ENCODE measurements at regions not wholly inside any gene's neighbourhood (a gene's known extent, or its start where the extent isn't known, plus 50 kb on each side); places are given as distances from the start of the nearest gene placed in this dataset.

DNA sequence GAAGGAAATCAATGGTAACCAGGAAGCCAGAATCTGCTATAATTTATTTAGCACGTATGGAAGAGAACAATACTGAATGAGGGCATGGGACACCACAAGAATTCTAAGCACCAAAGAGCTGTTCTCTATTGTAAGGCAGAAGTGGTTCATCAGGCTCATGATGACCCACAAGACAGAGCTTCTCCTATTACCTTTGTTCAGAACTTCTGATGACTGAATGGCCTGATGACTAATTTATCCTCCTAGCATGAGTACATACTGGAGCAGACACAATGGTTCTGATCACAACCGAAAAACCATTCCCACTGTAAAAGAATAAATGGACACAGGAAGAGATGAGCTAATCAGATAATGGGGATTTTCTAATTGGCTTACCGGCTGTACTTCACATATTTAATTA lies 329.8 kb upstream of the PDE4D start:
- H3K27ac ChIP-seq: no peak overlapping the region
- no peak for TF ChIP-seq ZFX (IDR thresholded peaks at IDR 0.05; ENCODE audit: borderline replicate concordance)
- TF ChIP-seq, protein P1, sequence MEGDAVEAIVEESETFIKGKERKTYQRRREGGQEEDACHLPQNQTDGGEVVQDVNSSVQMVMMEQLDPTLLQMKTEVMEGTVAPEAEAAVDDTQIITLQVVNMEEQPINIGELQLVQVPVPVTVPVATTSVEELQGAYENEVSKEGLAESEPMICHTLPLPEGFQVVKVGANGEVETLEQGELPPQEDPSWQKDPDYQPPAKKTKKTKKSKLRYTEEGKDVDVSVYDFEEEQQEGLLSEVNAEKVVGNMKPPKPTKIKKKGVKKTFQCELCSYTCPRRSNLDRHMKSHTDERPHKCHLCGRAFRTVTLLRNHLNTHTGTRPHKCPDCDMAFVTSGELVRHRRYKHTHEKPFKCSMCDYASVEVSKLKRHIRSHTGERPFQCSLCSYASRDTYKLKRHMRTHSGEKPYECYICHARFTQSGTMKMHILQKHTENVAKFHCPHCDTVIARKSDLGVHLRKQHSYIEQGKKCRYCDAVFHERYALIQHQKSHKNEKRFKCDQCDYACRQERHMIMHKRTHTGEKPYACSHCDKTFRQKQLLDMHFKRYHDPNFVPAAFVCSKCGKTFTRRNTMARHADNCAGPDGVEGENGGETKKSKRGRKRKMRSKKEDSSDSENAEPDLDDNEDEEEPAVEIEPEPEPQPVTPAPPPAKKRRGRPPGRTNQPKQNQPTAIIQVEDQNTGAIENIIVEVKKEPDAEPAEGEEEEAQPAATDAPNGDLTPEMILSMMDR (IDR thresholded peaks at IDR 0.05): no peak

DNA sequence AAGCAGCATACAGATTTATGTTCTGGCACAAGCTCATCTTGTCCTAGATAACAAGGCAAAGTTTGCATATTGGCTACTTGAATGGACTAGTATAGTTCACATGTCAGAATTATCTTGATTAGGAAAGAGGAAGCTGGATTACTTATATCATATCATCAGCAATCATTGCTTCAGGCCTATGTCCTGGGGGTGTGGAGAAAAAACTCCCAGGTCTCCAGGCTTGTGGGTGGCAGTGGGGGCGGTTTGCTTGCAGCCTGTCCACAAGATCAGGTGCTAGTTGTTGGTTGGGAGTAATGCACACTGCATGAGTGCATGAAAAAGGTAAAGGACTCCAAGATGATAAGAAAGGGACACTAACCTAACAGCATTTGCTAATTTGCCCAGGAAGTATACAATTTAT lies 326.4 kb upstream of the PDE4D start:
- H3K27ac ChIP-seq: peak overlapping the region; percentile 51
- TF ChIP-seq, protein P1 (IDR thresholded peaks at IDR 0.05): no peak
- TF ChIP-seq ZFX (IDR thresholded peaks at IDR 0.05; ENCODE audit: borderline replicate concordance): no peak

DNA sequence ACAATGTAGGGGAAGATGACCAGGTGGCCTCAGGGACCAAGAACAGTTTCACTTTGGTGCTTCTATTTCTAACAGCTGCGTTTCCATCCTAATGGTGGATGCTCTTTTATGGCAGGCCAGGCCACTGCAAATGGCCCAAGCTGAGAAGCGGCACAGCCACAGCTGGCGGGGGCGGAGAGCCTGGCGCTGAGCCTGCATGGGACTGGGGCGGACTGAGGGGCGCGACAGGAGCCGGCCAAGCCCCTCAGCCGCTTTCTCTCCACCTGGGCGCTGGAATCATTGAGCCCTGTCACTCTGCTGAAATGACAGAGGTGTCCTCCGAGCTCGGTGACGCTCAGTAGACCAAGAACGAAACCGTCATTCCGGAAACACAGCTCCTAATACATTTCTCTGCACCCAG lies 317.3 kb upstream of the PDE4D start:
- H3K27ac ChIP-seq: no peak overlapping the region
- TF ChIP-seq, protein P1 (IDR thresholded peaks at IDR 0.05): no peak
- no peak for TF ChIP-seq ZFX (IDR thresholded peaks at IDR 0.05; ENCODE audit: borderline replicate concordance)

DNA sequence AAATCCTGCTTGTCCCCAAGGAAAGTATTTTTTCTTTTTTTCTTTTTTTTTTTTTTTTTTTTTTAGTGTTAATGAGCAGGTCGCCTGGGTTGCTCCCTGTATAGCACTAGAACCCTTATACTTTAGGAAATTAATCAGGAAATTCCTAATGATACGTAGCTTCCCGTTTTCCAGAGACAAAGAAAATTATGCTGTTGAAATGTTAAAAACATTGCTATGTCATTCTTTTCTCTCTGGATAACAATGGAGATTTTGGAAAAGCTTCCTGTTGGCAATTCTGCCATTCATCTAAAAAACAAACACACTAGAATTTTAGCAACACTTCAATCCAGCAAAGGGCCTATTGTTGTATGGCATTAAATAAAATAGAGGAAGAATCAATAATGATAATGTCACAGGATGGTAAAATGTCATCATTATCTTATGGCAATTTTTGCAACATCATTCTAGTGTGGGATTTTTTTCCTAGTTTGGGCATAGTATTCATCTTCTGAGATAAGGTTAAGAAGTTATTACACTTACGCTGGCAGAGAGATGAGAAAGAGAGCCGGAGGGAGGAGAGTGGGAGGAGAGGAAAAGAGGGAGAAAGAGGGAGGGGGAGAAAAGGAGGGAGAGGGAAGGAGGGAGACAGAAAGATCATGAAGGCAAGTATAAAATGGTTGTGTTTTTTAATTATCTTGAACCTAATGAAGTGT lies 315.8 kb upstream of the PDE4D start:
- TF ChIP-seq, protein P1 (IDR thresholded peaks at IDR 0.05): no peak
- TF ChIP-seq ZFX (IDR thresholded peaks at IDR 0.05; ENCODE audit: borderline replicate concordance): no peak
- no peak overlapping the region; the same call in 1 of the 2 replicates for H3K27ac ChIP-seq

DNA sequence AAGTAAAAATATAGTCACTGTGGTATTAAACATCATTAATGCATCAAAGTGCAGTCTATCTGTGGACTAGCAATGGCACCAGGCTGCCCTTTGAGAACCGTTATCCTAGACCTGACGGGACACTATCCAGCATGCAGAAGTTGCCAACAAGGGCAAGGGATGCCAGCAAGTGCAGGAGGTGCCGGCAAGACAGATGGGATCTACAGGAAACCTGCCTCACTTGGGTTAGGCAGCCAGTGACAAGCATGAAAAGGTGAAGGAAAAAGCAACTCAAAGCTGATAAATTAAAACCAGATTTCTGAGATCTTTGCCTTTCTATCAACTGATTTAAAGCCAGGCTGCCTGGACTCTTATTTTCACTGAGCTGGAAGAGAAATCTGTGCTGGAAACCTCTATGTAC lies 315.2 kb upstream of the PDE4D start:
- H3K27ac ChIP-seq: no peak overlapping the region; the same call in 1 of the 2 replicates
- TF ChIP-seq, protein P1 (IDR thresholded peaks at IDR 0.05): no peak
- TF ChIP-seq ZFX (IDR thresholded peaks at IDR 0.05; ENCODE audit: borderline replicate concordance): no peak

DNA sequence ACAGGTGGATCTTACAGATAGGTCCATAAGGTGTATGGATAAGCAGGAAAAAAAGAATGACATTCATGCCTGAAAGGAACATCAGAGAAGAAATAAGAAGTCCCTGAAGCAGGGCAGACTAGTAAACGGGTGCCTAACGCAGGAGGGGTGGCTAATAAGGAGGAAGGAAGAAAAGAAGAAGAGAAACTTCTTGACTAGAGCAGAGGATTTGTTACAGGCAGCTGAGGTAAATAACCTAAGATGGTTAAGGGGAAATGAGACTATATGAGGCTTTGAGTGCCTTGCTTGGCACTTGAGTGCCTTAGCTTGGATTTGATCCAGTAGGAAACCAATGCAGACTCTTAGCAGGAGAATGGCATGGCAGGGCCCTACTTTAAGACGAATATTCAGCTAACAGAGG lies 313.5 kb upstream of the PDE4D start:
- H3K27ac ChIP-seq: peak overlapping the region; percentile 66
- no peak for TF ChIP-seq ZFX (IDR thresholded peaks at IDR 0.05; ENCODE audit: borderline replicate concordance)
- TF ChIP-seq, protein P1 (IDR thresholded peaks at IDR 0.05): no peak

DNA sequence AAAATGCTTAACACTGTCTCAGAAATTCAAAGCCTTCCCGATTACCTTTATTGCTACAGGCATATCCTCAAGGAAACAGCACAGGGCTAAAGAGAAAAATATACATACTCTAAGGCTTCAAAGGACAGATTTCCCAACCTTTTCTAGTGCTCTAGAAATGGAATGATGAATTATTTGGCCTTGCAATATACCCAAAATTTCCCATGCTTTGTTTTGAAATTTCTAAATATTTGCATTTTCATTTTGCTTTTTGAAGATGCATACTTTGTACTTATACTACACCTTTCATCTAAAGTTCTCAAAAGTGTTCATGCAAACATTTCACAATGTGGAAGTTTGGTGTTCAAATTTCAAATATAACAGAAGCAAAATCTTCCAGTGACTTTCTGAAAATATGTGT lies 312.7 kb upstream of the PDE4D start:
- H3K27ac ChIP-seq: peak overlapping the region; percentile 66
- TF ChIP-seq, protein P1 (IDR thresholded peaks at IDR 0.05): no peak
- no peak for TF ChIP-seq ZFX (IDR thresholded peaks at IDR 0.05; ENCODE audit: borderline replicate concordance)
